Amygdala (tissue), 56 donors: ENCODE measurements at regions not wholly inside any gene's neighbourhood (a gene's known extent, or its start where the extent isn't known, plus 50 kb on each side); places are given as distances from the start of the nearest gene placed in this dataset.

Experiments used
- DNase-seq, 56 donors: peaks; one replicate each; lab custom pipeline; 2025; lab: John Stamatoyannopoulos, UW

GRCh38 chr13:105961438-105961837 lies 574.0 kb downstream of the EFNB2 start:
- DNase-seq = no peak

- peak in 12 of 56 donors; percentile 0 to 42 (median 2) for DNase-seq
Observed at GRCh38 chr13:105960326-105960725, 575.1 kb downstream of the EFNB2 start.

GRCh38 chr13:105959876-105960275 lies 575.6 kb downstream of the EFNB2 start:
- no peak for DNase-seq

- no peak for DNase-seq
Observed at GRCh38 chr13:105957769-105958438, 577.6 kb downstream of the EFNB2 start.

- DNase-seq = peak in 6 of 56 donors; percentile 0 to 13 (median 1)
Observed at GRCh38 chr13:105956921-105957320, 578.5 kb downstream of the EFNB2 start.

- no peak for DNase-seq
Observed at GRCh38 chr13:105952973-105953290, 582.5 kb downstream of the EFNB2 start.

- DNase-seq = no peak
Observed at GRCh38 chr13:105952233-105952972, 583.1 kb downstream of the EFNB2 start.

- DNase-seq = no peak
Observed at GRCh38 chr13:105948143-105948542, 587.3 kb downstream of the EFNB2 start.

GRCh38 chr13:105940882-105941281 lies 594.6 kb downstream of the EFNB2 start:
- no peak for DNase-seq

- no peak for DNase-seq
Observed at GRCh38 chr13:105937451-105937850, 598.0 kb downstream of the EFNB2 start.

- no peak for DNase-seq
Observed at GRCh38 chr13:105936816-105937215, 598.6 kb downstream of the EFNB2 start.

GRCh38 chr13:105929505-105929904 lies 606.0 kb downstream of the EFNB2 start:
- DNase-seq = no peak

GRCh38 chr13:105928901-105929300 lies 606.6 kb downstream of the EFNB2 start:
- no peak for DNase-seq

- DNase-seq = no peak
Observed at GRCh38 chr13:105928048-105928447, 607.4 kb downstream of the EFNB2 start.

GRCh38 chr13:105925496-105925895 lies 610.0 kb downstream of the EFNB2 start:
- DNase-seq = no peak

- DNase-seq = no peak
Observed at GRCh38 chr13:105921711-105922110, 613.8 kb downstream of the EFNB2 start.

GRCh38 chr13:105920370-105920769 lies 615.1 kb downstream of the EFNB2 start:
- no peak for DNase-seq

GRCh38 chr13:105918842-105919741 lies 616.4 kb downstream of the EFNB2 start:
- DNase-seq = no peak

- DNase-seq = no peak
Observed at GRCh38 chr13:105915146-105915850, 620.2 kb downstream of the EFNB2 start.

- DNase-seq = no peak
Observed at GRCh38 chr13:105914291-105915036, 621.0 kb downstream of the EFNB2 start.
